ENCODE measurements at regions not wholly inside any gene's neighbourhood (a gene's known extent, or its start where the extent isn't known, plus 50 kb on each side); places are given as distances from the start of the nearest gene placed in this dataset.

GRCh38 chr6:169913096-169913638 lies 161.7 kb downstream of the ERMARD start (continued):
- TF ChIP-seq MAX (IDR thresholded peaks at IDR 0.05) = no peak
- TF ChIP-seq POLR2AphosphoS5 (IDR thresholded peaks at IDR 0.05; ENCODE audit: low read depth, low read length) = no peak

All from H1 (cell line).